Immature natural killer cell (primary cell): ENCODE measurements at regions not wholly inside any gene's neighbourhood (a gene's known extent, or its start where the extent isn't known, plus 50 kb on each side); places are given as distances from the start of the nearest gene placed in this dataset.
"Not testable (repeated sequence)": the region's sequence is repeated elsewhere in the genome, so short reads cannot be mapped to it uniquely, and the experiment has no call there.

Experiments
- DNase-seq, 3 donors: peaks; one replicate each; pipeline ENCODE4 v3.0.0; 2022; ENCODE audit warnings: mixed read lengths in 1 of 3
- H3K27ac Mint-ChIP-seq, 6 donors: one replicate each; pipeline ENCODE4 v1.8.0; 2020; ENCODE audit warnings: mixed read lengths in 6 of 6, mild to moderate bottlenecking in 5 of 6, inconsistent platforms in 4 of 6, moderate library complexity in 3 of 6
- H3K27me3 Mint-ChIP-seq, 3 donors: one replicate each; pipeline ENCODE4 v1.8.0; 2020 to 2021; ENCODE audit warnings: low read depth in 3 of 3, mild to moderate bottlenecking in 3 of 3, mixed read lengths in 3 of 3, moderate library complexity in 3 of 3, inconsistent platforms in 1 of 3
- H3K36me3 Mint-ChIP-seq, 3 donors: one replicate each; pipeline ENCODE4 v1.8.0; 2020; ENCODE audit warnings: mixed read lengths in 3 of 3, inconsistent platforms in 2 of 3, mild to moderate bottlenecking in 2 of 3
- H3K4me1 Mint-ChIP-seq, 2 donors: one replicate each; pipeline ENCODE4 v1.8.0; 2020; ENCODE audit warnings: inconsistent platforms in 2 of 2, mild to moderate bottlenecking in 2 of 2, mixed read lengths in 2 of 2, moderate library complexity in 1 of 2
- H3K4me3 Mint-ChIP-seq, 5 donors: one replicate each; pipeline ENCODE4 v1.8.0; 2020; ENCODE audit warnings: mild to moderate bottlenecking in 5 of 5, mixed read lengths in 5 of 5, inconsistent platforms in 3 of 5, moderate library complexity in 3 of 5
- H3K9me3 Mint-ChIP-seq, 6 donors: one replicate each; pipeline ENCODE4 v1.8.0; 2020; ENCODE audit warnings: mild to moderate bottlenecking in 6 of 6, mixed read lengths in 6 of 6, inconsistent platforms in 4 of 6, moderate library complexity in 3 of 6

DNA sequence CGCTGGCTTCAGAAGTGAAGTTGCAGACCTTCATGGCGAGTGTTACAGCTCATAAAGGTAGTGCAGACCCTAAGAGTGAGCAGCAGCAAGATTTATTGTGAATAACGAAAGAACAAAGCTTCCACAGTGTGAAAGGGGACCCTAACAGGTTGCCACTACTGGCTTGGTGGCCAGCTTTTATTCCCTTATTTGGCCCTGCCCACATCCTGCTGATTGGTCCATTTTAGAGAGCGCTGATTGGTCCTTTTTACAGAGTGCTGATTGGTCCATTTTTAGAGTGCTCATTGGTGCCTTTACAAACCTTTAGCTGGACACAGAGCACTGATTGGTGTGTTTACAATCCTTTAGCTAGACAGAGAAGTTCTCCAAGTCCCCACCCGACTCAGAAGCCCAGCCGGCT, 298.0 kb upstream of the DLGAP1 start:
- not testable (repeated sequence) for H3K4me3 Mint-ChIP-seq, H3K4me1 Mint-ChIP-seq, H3K27ac Mint-ChIP-seq, DNase-seq, H3K36me3 Mint-ChIP-seq, H3K27me3 Mint-ChIP-seq
- peaks cover 4 to 48% (median 13%) of the 10 kb centered on the region in 6 donors for H3K9me3 Mint-ChIP-seq

DNA sequence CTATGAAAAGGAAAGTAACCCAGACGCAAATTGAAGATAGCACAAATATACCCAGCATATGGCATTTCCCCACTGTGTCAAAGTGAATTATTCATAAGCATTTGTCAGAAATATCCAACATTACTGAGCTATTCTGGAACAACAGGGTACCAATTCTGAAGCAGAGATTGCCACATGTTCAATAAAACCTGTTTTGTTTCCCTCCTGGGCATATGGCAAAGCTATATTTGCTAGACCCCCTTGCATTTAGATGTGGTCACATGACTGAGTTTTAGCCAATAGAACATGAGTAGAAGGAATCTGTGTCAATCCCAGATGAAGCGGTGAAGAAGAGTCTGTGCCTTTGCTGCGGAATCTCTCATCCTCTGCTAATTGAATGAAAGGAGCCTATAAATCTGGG, 296.4 kb upstream of the DLGAP1 start:
- peaks cover 0 to 3% (median 0%) of the 10 kb centered on the region in 3 donors for H3K36me3 Mint-ChIP-seq
- H3K4me3 Mint-ChIP-seq: no peak overlapping the region
- no peak for DNase-seq
- H3K27ac Mint-ChIP-seq: no peak overlapping the region
- peaks cover 0 to 1% (median 0%) of the 10 kb centered on the region in 3 donors for H3K27me3 Mint-ChIP-seq
- peaks cover 10 to 59% (median 15%) of the 10 kb centered on the region in 6 donors for H3K9me3 Mint-ChIP-seq
- no peaks in the 10 kb centered on the region for H3K4me1 Mint-ChIP-seq

DNA sequence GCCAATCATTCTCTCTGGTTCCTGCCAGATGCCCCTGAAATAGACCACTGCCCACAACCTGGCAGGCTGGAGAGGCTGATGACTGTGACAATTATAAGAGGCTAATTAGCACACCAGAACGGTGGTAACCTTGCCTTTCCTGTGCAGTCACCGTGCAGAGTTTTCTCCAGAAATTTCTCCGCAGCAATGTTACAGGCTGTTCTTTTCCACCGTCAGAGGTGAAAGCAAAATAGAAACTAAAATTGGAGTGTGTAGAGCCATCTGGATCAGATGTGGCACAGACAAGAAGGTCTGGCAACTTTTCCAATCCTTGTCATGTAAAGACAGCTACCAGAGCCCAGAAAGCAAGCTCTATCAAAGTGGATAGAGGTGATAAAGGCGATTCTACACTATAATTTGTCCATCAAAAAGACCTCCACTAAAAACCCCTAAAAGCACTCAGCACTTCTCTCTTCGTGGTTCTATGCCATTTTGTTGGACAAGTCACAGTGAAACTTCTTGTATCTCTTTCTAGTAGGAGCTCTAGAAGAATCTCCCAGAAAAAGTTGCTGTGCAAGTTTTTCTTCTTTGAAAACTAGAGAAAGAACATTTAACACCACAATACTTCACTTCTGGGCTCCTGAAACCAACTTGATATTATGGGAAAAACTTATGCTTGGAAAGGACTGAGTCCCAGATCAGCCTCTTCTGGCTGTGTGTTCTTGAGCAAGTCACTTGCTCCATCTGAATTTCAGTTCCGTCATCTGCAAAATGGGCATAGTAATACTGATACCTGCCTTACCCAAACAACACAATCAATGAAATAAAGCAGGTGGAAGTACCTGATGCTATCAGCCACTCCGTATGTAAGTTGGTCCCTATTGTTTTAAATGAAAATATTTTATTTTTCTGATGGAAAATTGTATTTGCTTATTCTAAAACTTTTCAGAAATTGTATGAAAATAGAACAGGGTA, 295.6 kb upstream of the DLGAP1 start:
- H3K27me3 Mint-ChIP-seq: peaks cover 0 to 1% (median 0%) of the 10 kb centered on the region in 3 donors
- H3K4me1 Mint-ChIP-seq: no peaks in the 10 kb centered on the region
- H3K27ac Mint-ChIP-seq: no peak overlapping the region
- H3K9me3 Mint-ChIP-seq: peaks cover 9 to 59% (median 14%) of the 10 kb centered on the region in 6 donors
- H3K36me3 Mint-ChIP-seq: no peaks in the 10 kb centered on the region
- DNase-seq: no peak
- no peak overlapping the region for H3K4me3 Mint-ChIP-seq

- peaks cover 0 to 1% (median 0%) of the 10 kb centered on the region in 3 donors for H3K27me3 Mint-ChIP-seq
- H3K4me1 Mint-ChIP-seq: no peaks in the 10 kb centered on the region
- no peak overlapping the region for H3K4me3 Mint-ChIP-seq
- H3K9me3 Mint-ChIP-seq: peaks cover 11 to 59% (median 18%) of the 10 kb centered on the region in 6 donors
- no peak for DNase-seq
- no peaks in the 10 kb centered on the region for H3K36me3 Mint-ChIP-seq
- H3K27ac Mint-ChIP-seq: no peak overlapping the region
These were observed 293.9 kb upstream of the DLGAP1 start for GRCh38 chr18:4748975-4749374.

- Mint-ChIP-seq H3K27ac (no peak overlapping the region), H3K9me3 (peaks cover 10 to 52% (median 28%) of the 10 kb centered on the region in 6 donors)
These were observed 279.8 kb upstream of the DLGAP1 start for GRCh38 chr18:4734903-4735302.

GRCh38 chr18:4734021-4734420, 278.9 kb upstream of the DLGAP1 start:
- H3K4me1 Mint-ChIP-seq: no peaks in the 10 kb centered on the region
- no peak overlapping the region for H3K4me3 Mint-ChIP-seq
- DNase-seq: no peak
- no peaks in the 10 kb centered on the region for H3K36me3 Mint-ChIP-seq
- H3K9me3 Mint-ChIP-seq: peaks cover 10 to 51% (median 26%) of the 10 kb centered on the region in 6 donors
- H3K27ac Mint-ChIP-seq: no peak overlapping the region
- H3K27me3 Mint-ChIP-seq: peaks cover 0 to 2% (median 0%) of the 10 kb centered on the region in 3 donors

More at GRCh38 chr18:4734903-4735302, 279.8 kb upstream of the DLGAP1 start:
- H3K4me3 Mint-ChIP-seq: no peak overlapping the region
- no peak for DNase-seq
- H3K4me1 Mint-ChIP-seq: no peaks in the 10 kb centered on the region
- peaks cover 0 to 2% (median 0%) of the 10 kb centered on the region in 3 donors for H3K27me3 Mint-ChIP-seq
- no peaks in the 10 kb centered on the region for H3K36me3 Mint-ChIP-seq

DNA sequence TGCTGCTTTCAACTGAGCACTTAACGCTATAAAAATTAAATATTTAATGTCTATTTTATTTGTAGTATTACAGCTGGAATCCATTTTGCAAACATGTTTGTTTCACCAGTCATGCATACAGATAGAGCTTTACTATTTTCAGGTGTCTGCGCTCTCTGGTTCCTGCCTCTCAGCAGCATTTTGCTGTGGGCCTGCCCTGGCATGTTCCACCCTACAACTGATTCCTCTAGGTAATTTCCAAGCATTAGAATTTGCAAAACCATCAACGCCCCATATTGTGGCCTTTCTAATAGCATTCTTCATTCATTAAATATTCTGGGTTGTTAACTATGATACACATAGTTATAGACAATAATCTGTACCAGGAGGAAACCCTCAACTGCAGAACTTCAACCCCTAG, 266.4 kb upstream of the DLGAP1 start:
- Mint-ChIP-seq H3K27me3 (no peaks in the 10 kb centered on the region), H3K4me3 (no peak overlapping the region), H3K27ac (no peak overlapping the region), H3K9me3 (peaks cover 9 to 53% (median 20%) of the 10 kb centered on the region in 6 donors), H3K4me1 (no peaks in the 10 kb centered on the region), H3K36me3 (no peaks in the 10 kb centered on the region)
- DNase-seq: no peak

- H3K4me3 Mint-ChIP-seq: no peak overlapping the region
- DNase-seq: no peak
- no peaks in the 10 kb centered on the region for H3K27me3 Mint-ChIP-seq
- no peaks in the 10 kb centered on the region for H3K36me3 Mint-ChIP-seq
- no peak overlapping the region for H3K27ac Mint-ChIP-seq
- peaks cover 10 to 52% (median 19%) of the 10 kb centered on the region in 6 donors for H3K9me3 Mint-ChIP-seq
- no peaks in the 10 kb centered on the region for H3K4me1 Mint-ChIP-seq
These were observed 265.4 kb upstream of the DLGAP1 start for GRCh38 chr18:4720518-4720917.

GRCh38 chr18:4705894-4706293, 250.8 kb upstream of the DLGAP1 start:
- peaks cover 0 to 32% (median 8%) of the 10 kb centered on the region in 6 donors for H3K9me3 Mint-ChIP-seq
- no peaks in the 10 kb centered on the region for H3K27me3 Mint-ChIP-seq
- no peak overlapping the region for H3K27ac Mint-ChIP-seq
- H3K4me1 Mint-ChIP-seq: no peaks in the 10 kb centered on the region
- no peaks in the 10 kb centered on the region for H3K36me3 Mint-ChIP-seq
- H3K4me3 Mint-ChIP-seq: no peak overlapping the region
- no peak for DNase-seq

DNA sequence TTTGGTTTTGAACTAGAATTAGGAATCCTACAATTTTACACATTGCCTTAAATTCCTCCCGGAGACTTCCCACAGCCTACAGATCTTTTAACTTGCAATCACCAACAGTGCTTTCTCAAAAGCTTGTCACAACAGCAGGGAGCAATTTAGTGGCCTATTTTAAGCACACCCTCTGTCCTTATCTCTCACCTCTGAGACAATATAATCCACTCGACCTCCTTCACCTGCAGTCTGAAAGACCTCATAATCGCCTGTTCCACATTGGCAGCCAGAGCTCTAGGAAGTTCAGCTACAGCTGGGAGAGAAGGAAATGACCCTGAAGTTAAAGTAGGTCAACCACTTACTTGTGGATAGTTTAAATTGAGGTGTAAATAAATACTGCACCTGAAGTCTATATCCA, 249.7 kb upstream of the DLGAP1 start:
- H3K4me3 Mint-ChIP-seq: no peak overlapping the region
- H3K36me3 Mint-ChIP-seq: no peaks in the 10 kb centered on the region
- no peaks in the 10 kb centered on the region for H3K27me3 Mint-ChIP-seq
- no peak for DNase-seq
- no peaks in the 10 kb centered on the region for H3K4me1 Mint-ChIP-seq
- no peak overlapping the region for H3K27ac Mint-ChIP-seq
- H3K9me3 Mint-ChIP-seq: peaks cover 0 to 32% (median 9%) of the 10 kb centered on the region in 6 donors

- Mint-ChIP-seq H3K27ac (no peak overlapping the region), H3K9me3 (peaks cover 22 to 66% (median 47%) of the 10 kb centered on the region in 6 donors), H3K4me1 (no peaks in the 10 kb centered on the region), H3K4me3 (no peak overlapping the region), H3K27me3 (peaks cover 2 to 4% (median 2%) of the 10 kb centered on the region in 3 donors), H3K36me3 (peaks cover 0 to 5% (median 0%) of the 10 kb centered on the region in 3 donors)
- DNase-seq: no peak
These were observed 236.7 kb upstream of the DLGAP1 start for GRCh38 chr18:4691836-4692235.

- H3K27me3 Mint-ChIP-seq, H3K36me3 Mint-ChIP-seq, H3K4me3 Mint-ChIP-seq, H3K4me1 Mint-ChIP-seq, DNase-seq, H3K27ac Mint-ChIP-seq: not testable (repeated sequence)
- H3K9me3 Mint-ChIP-seq: peaks cover 19 to 63% (median 34%) of the 10 kb centered on the region in 6 donors
These were observed 223.6 kb upstream of the DLGAP1 start for GRCh38 chr18:4678685-4679084.

GRCh38 chr18:4677006-4677405, 221.9 kb upstream of the DLGAP1 start:
- DNase-seq: no peak
- H3K9me3 Mint-ChIP-seq: peaks cover 19 to 66% (median 33%) of the 10 kb centered on the region in 6 donors
- H3K4me1 Mint-ChIP-seq: no peaks in the 10 kb centered on the region
- no peaks in the 10 kb centered on the region for H3K36me3 Mint-ChIP-seq
- H3K27me3 Mint-ChIP-seq: peaks cover 0 to 1% (median 0%) of the 10 kb centered on the region in 3 donors
- no peak overlapping the region for H3K27ac Mint-ChIP-seq
- no peak overlapping the region for H3K4me3 Mint-ChIP-seq

GRCh38 chr18:4672162-4672561, 217.1 kb upstream of the DLGAP1 start:
- DNase-seq: no peak
- peaks cover 0 to 2% (median 0%) of the 10 kb centered on the region in 3 donors for H3K27me3 Mint-ChIP-seq
- peaks cover 14 to 63% (median 45%) of the 10 kb centered on the region in 6 donors for H3K9me3 Mint-ChIP-seq
- H3K27ac Mint-ChIP-seq: no peak overlapping the region
- no peaks in the 10 kb centered on the region for H3K4me1 Mint-ChIP-seq
- no peak overlapping the region for H3K4me3 Mint-ChIP-seq
- no peaks in the 10 kb centered on the region for H3K36me3 Mint-ChIP-seq
